Heart right ventricle (tissue), 16 donors: ENCODE measurements at regions not wholly inside any gene's neighbourhood (a gene's known extent, or its start where the extent isn't known, plus 50 kb on each side); places are given as distances from the start of the nearest gene placed in this dataset.

ENCODE experiments used
- ATAC-seq, 8 donors: fragments of 200-7000 bp; cut with Tn5 transposase; one replicate each; pipeline ENCODE4 v1.9.1; 2020; ENCODE audit warnings: mild to moderate bottlenecking in 8 of 8, moderate library complexity in 8 of 8, moderate number of reproducible peaks in 1 of 8
- DNase-seq, 2 donors: peaks; one replicate each; pipeline ENCODE4 v3.0.0-alpha.2; 2020
- H3K27ac ChIP-seq, 10 donors: fragments of 200-600 bp; sonication (generic) in 2 of 10; one replicate each; pipeline versions ENCODE4 v1.5.0 to v1.8.0; 2020 to 2022; ENCODE audit warnings: mild to moderate bottlenecking in 3 of 10
- H3K27me3 ChIP-seq, 7 donors: fragments of 200-600 bp; one replicate each; pipeline ENCODE4 v1.8.0; 2021 to 2022; ENCODE audit warnings: mild to moderate bottlenecking in 2 of 7
- H3K36me3 ChIP-seq, 9 donors: fragments of 200-600 bp; sonication (generic) in 1 of 9; one replicate each; pipeline versions ENCODE4 v1.5.0 to v1.8.0; 2020 to 2022; ENCODE audit warnings: mild to moderate bottlenecking in 2 of 9
- H3K4me1 ChIP-seq, 9 donors: fragments of 200-600 bp; sonication (generic) in 1 of 9; one replicate each; pipeline versions ENCODE4 v1.5.0 to v1.8.0; 2020 to 2022; ENCODE audit warnings: mild to moderate bottlenecking in 4 of 9
- H3K4me3 ChIP-seq, 10 donors: fragments of 200-600 bp; sonication (generic) in 2 of 10; one replicate each; pipeline versions ENCODE4 v1.5.0 to v1.8.0; 2020 to 2022; ENCODE audit warnings: mild to moderate bottlenecking in 7 of 10, moderate library complexity in 2 of 10
- H3K9me3 ChIP-seq, 11 donors: fragments of 200-600 bp in 10 of 11; sonication (generic) in 2 of 11; one replicate each; pipeline versions ENCODE4 v1.5.0 to v1.8.0; 2013 to 2022; ENCODE audit warnings: mild to moderate bottlenecking in 2 of 11, control low read depth in 1 of 11, moderate library complexity in 1 of 11
- CTCF ChIP-seq, 9 donors: fragments of 200-600 bp; sonication (generic) in 2 of 9; IDR thresholded peaks; one replicate each; pipeline versions ENCODE4 v1.5.0 to v1.8.0; 2021 to 2022; ENCODE audit warnings: antibody characterized with exemption in 9 of 9, mild to moderate bottlenecking in 5 of 9, moderate library complexity in 1 of 9
- WGBS, 2 donors: extraction: QIAGEN DNeasy Blood & Tissue Kit; methylation state at CpG; one replicate each; pipeline ENCODE4 v1.1.7; 2013; ENCODE audit warnings: inconsistent platforms in 1 of 2; 5-methylcytosine and 5-hydroxymethylcytosine counted together
- intact Hi-C, 10 donors: fragments of 100-400 bp; cut with DNase I; formaldehyde crosslinking; loops; one replicate each; pipeline versions ENCODE4 v1.11.1 to v1.14.2; 2022
- donor health status: Arrhythmogenic right ventricular cardiomyopathy.
- donor health status: ischemic (EF 13 %, LVEDD 7.1; RV severe dilation, severe dysfunction).
- donor health status: healthy with polysubstance abuse.
- donor health status: DM: no; HTN: yes; CAD: no.
- donor health status: DM: no; HTN: no; CAD: no.
- donor health status: ischemic (EF 25% LVEDD 6.9; RV normal size, moderate dysfunction).
- donor health status: ischemic (EF 25% LVEDD 5.7; RV mildly dilated, moderate dysfunction).
- donor health status: healthy.
- donor health status: DM: yes; HTN: yes; CAD: no.
- donor health status: Ischemic cardiomyopathy.
- donor health status: ischemic (EF 35%, LVEDD 5.7; RV mildly dilated, moderate dysfunction).
- donor health status: nonischemic (EF 11% LVEDD 7.7; RV severe dilation, severe dysfunction).
- donor health status: DM: yes; HTN: yes; CAD: no.
- donor health status: PGD.
- donor health status: ischemic (EF 29% LVEDD 5.4; RV normal size, mild dysfunction).
- donor health status: nonischemic (EF 23%, LVEDD 6.1; RV moderate dilation, normal function).

DNA sequence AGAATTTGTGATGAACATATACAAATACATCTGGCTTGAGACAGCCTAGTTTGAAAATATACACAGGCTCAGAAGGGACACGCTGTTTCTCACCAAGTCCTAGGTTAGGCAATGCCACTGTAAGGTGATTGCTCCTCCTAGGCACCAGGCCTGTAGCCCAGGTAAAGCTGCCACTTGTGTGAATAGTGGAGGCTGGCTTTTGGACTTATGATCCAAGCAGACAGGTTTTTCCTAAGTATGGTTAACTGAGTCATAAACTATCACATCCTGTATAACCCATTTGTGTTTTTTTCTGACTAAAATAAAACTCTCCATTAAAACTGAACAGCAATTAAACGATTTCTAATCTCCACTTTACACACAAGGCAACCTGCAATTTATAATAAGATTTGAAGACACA, 81.0 kb downstream of the SEMA4F start:
- WGBS, 2 donors: 68 to 75% methylated on average over 2 of the region's 2 CpGs
- no peaks in the 10 kb centered on the region for H3K4me1 ChIP-seq
- no peaks in the 10 kb centered on the region for H3K36me3 ChIP-seq
- intact Hi-C loops: no loop called here
- H3K9me3 ChIP-seq: peaks cover 0 to 16% (median 6%) of the 10 kb centered on the region in 11 donors
- TF ChIP-seq CTCF (IDR thresholded peaks at IDR 0.05): no peak
- no peak for DNase-seq
- no peak overlapping the region for H3K27ac ChIP-seq
- no peak for ATAC-seq
- no peak overlapping the region for H3K4me3 ChIP-seq
- peaks cover 0 to 13% (median 0%) of the 10 kb centered on the region in 7 donors for H3K27me3 ChIP-seq

DNA sequence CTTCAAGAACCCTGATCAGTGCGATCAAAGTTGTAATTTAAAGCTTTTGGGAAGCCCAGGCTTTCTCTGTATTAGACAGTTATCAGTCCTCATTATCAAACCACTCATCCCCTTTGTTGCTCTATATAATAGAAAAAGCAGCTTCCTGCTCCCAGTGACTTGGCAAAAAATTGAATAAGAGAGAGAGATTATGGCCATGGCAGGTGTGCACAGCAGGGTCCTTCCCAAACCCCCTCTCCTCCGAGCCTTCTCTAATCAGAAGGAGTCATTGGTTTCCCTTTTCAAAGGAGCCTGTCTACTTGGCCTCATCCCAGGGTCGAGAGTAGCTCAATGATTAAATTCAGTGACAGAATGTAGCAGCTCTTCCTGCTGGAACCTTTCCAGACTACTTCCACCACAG, 81.5 kb downstream of the SEMA4F start:
- WGBS, 2 donors: 39 to 43% methylated on average over 3 of the region's 3 CpGs
- no peak for TF ChIP-seq CTCF (IDR thresholded peaks at IDR 0.05)
- Histone ChIP-seq H3K27me3 (peaks cover 0 to 17% (median 0%) of the 10 kb centered on the region in 7 donors), H3K27ac (no peak overlapping the region), H3K4me1 (peaks cover 0 to 5% (median 3%) of the 10 kb centered on the region in 9 donors), H3K4me3 (no peak overlapping the region), H3K36me3 (no peaks in the 10 kb centered on the region), H3K9me3 (peaks cover 0 to 14% (median 6%) of the 10 kb centered on the region in 11 donors)
- intact Hi-C loops: no loop called here
- ATAC-seq (no peak), DNase-seq (no peak)

GRCh38 chr2:74736589-74736988, 82.5 kb downstream of the SEMA4F start:
- WGBS, 2 donors: 62 to 80% methylated on average over 2 of the region's 2 CpGs
- H3K27me3 ChIP-seq: peaks cover 0 to 10% (median 0%) of the 10 kb centered on the region in 7 donors
- H3K4me3 ChIP-seq: no peak overlapping the region
- TF ChIP-seq CTCF (IDR thresholded peaks at IDR 0.05): no peak
- no peak overlapping the region for H3K27ac ChIP-seq
- intact Hi-C loops: no loop called here
- H3K4me1 ChIP-seq: peaks cover 0 to 15% (median 11%) of the 10 kb centered on the region in 9 donors
- ATAC-seq: no peak
- peaks cover 0 to 14% (median 6%) of the 10 kb centered on the region in 11 donors for H3K9me3 ChIP-seq
- DNase-seq: no peak
- no peaks in the 10 kb centered on the region for H3K36me3 ChIP-seq

DNA sequence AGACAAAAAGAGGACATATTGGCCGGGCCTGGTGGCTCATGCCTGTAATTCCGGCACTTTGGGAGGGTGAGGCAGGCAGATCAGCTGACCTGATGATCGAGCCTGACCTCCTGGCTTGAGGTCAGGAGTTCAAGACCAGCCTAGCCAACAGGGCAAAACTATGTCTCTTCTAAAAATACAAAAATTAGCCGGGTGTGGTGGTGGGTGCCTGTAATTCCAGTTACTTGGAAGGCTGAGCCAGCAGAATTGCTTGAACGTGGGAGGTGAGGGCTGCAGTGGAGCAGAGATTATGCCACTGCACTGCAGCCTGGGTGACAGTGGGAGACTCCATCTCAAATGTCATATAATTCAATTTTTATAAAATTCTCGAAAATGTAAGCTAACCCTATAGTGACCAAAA, 84.5 kb downstream of the SEMA4F start:
- Histone ChIP-seq H3K4me3 (no peak overlapping the region), H3K27ac (no peak overlapping the region), H3K4me1 (peaks cover 0 to 20% (median 11%) of the 10 kb centered on the region in 9 donors), H3K9me3 (peaks cover 0 to 14% (median 6%) of the 10 kb centered on the region in 11 donors), H3K27me3 (peaks cover 0 to 6% (median 0%) of the 10 kb centered on the region in 7 donors), H3K36me3 (no peaks in the 10 kb centered on the region)
- no peak for DNase-seq
- 54 to 79% methylated on average over 6 of the region's 6 CpGs for WGBS, 2 donors
- TF ChIP-seq CTCF (IDR thresholded peaks at IDR 0.05): no peak
- intact Hi-C loops: no loop called here
- no peak for ATAC-seq
